ENCODE measurements at regions not wholly inside any gene's neighbourhood (a gene's known extent, or its start where the extent isn't known, plus 50 kb on each side); places are given as distances from the start of the nearest gene placed in this dataset.

DNA sequence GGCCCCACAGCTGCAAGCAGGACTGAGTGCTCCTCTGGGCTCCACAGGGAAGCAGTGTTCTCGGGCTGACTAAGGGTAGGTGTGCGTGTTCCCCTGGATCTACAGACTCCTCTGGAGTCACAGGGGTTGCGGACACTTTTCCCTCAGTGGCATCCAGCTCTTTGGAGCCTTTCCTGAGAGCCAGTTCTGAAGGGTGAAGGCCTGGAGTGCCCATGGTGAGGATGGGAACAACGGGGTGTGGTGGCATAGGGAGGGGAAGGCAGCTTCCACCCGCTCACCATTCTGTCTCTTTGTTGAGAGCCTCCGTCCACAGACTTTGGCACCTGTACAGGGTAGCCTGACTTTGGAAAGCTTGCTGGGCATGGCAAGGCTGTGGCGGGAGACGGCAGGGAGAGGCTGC, 104.1 kb upstream of the PCBD1 start (continued):
- TF ChIP-seq CHD7 (IDR thresholded peaks at IDR 0.05; ENCODE audit: low read depth, low read length) = no peak
- TF ChIP-seq SLC30A9 (CRISPR knock-in tag; IDR thresholded peaks at IDR 0.05) = no peak
- TF ChIP-seq, protein P1, sequence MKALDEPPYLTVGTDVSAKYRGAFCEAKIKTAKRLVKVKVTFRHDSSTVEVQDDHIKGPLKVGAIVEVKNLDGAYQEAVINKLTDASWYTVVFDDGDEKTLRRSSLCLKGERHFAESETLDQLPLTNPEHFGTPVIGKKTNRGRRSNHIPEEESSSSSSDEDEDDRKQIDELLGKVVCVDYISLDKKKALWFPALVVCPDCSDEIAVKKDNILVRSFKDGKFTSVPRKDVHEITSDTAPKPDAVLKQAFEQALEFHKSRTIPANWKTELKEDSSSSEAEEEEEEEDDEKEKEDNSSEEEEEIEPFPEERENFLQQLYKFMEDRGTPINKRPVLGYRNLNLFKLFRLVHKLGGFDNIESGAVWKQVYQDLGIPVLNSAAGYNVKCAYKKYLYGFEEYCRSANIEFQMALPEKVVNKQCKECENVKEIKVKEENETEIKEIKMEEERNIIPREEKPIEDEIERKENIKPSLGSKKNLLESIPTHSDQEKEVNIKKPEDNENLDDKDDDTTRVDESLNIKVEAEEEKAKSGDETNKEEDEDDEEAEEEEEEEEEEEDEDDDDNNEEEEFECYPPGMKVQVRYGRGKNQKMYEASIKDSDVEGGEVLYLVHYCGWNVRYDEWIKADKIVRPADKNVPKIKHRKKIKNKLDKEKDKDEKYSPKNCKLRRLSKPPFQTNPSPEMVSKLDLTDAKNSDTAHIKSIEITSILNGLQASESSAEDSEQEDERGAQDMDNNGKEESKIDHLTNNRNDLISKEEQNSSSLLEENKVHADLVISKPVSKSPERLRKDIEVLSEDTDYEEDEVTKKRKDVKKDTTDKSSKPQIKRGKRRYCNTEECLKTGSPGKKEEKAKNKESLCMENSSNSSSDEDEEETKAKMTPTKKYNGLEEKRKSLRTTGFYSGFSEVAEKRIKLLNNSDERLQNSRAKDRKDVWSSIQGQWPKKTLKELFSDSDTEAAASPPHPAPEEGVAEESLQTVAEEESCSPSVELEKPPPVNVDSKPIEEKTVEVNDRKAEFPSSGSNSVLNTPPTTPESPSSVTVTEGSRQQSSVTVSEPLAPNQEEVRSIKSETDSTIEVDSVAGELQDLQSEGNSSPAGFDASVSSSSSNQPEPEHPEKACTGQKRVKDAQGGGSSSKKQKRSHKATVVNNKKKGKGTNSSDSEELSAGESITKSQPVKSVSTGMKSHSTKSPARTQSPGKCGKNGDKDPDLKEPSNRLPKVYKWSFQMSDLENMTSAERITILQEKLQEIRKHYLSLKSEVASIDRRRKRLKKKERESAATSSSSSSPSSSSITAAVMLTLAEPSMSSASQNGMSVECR (CRISPR knock-in tag; IDR thresholded peaks at IDR 0.05) = no peak

Measured in K562 (cell line).